Kidney epithelial cell (primary cell): ENCODE measurements at regions not wholly inside any gene's neighbourhood (a gene's known extent, or its start where the extent isn't known, plus 50 kb on each side); places are given as distances from the start of the nearest gene placed in this dataset.

Source experiments
- DNase-seq: peaks from one replicate; pipeline ENCODE4 v3.0.0-alpha.2; 2010; ENCODE audit warnings: low read depth
- H3K27me3 ChIP-seq: 2 replicates; pipeline ENCODE4 v1.6.0; 2011; ENCODE audit warnings: low read length; ENCODE audit not compliant: control insufficient read depth, insufficient read depth
- H3K36me3 ChIP-seq: 2 replicates; pipeline ENCODE4 v1.5.1; 2011; ENCODE audit warnings: low read length; ENCODE audit not compliant: control insufficient read depth, insufficient read depth
- H3K4me3 ChIP-seq: 2 replicates; pipeline ENCODE4 v1.5.1; 2011; ENCODE audit warnings: low read depth, mild to moderate bottlenecking, control low read depth, low read length
- TF ChIP-seq, protein P1 (sequence below): IDR thresholded peaks from 2 replicates; pipeline ENCODE4 v1.5.1; 2011; ENCODE audit warnings: mild to moderate bottlenecking, moderate library complexity, low read length, control low read depth, inconsistent platforms; ENCODE audit not compliant: insufficient read depth, poor library complexity, severe bottlenecking

DNA sequence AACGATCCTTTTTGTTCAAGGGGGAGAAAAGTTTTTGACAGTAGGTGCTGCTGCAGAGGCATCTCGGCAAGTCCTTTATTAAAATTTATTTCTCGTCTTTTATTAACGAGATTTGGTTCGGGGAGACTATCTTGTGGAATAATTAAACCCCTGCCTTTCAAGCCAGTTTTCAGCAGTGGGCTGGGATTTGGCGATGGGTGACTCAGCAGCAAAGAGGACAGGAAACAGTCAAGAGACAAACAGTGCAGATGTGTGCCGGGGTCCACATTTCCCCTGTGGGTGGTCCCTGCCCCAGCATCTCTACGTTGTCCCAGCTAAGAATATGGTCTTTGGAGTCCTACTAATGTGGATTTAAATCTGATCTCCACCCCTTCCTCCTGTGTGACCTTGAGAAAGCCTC lies 282.8 kb downstream of the CDH26 start:
- Histone ChIP-seq H3K4me3 (no peak overlapping the region), H3K36me3 (no peaks in the 10 kb centered on the region), H3K27me3 (no peaks in the 10 kb centered on the region)
- no peak for DNase-seq
- TF ChIP-seq, protein P1, sequence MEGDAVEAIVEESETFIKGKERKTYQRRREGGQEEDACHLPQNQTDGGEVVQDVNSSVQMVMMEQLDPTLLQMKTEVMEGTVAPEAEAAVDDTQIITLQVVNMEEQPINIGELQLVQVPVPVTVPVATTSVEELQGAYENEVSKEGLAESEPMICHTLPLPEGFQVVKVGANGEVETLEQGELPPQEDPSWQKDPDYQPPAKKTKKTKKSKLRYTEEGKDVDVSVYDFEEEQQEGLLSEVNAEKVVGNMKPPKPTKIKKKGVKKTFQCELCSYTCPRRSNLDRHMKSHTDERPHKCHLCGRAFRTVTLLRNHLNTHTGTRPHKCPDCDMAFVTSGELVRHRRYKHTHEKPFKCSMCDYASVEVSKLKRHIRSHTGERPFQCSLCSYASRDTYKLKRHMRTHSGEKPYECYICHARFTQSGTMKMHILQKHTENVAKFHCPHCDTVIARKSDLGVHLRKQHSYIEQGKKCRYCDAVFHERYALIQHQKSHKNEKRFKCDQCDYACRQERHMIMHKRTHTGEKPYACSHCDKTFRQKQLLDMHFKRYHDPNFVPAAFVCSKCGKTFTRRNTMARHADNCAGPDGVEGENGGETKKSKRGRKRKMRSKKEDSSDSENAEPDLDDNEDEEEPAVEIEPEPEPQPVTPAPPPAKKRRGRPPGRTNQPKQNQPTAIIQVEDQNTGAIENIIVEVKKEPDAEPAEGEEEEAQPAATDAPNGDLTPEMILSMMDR = no peak

DNA sequence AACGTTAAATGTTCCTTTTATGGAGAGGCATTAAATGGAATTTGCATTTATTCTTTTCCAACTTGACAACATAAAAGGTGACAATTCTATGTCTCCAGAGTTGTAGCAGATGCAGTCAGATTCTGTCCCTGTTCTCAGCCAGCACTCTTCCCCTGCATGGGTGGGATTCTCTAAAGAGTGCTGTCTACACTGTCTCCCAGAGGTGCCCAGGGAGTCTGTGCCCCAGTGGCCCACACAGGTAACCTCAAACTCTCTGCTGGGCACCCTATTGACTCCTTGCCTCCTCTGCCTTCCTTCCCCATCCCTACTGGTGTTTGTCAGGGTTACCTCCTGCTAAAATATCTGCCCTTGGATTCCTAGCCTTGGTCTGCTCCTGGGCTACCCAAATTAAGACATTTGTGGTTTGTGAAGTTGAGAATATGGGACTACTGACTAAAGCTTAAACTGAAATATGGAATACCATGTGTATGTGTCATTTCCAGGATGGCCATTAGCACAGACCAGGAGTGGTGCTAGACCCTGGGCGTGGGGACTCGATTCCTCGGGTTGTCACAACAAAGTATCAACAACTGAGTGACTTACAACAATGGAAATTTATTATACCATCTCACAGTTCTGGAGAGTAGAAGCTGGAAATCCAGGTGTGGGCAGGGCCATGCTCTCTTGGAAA lies 284.7 kb downstream of the CDH26 start:
- H3K36me3 ChIP-seq = no peaks in the 10 kb centered on the region
- no peak overlapping the region for H3K4me3 ChIP-seq
- TF ChIP-seq, protein P1 = no peak
- no peaks in the 10 kb centered on the region for H3K27me3 ChIP-seq
- DNase-seq = no peak

DNA sequence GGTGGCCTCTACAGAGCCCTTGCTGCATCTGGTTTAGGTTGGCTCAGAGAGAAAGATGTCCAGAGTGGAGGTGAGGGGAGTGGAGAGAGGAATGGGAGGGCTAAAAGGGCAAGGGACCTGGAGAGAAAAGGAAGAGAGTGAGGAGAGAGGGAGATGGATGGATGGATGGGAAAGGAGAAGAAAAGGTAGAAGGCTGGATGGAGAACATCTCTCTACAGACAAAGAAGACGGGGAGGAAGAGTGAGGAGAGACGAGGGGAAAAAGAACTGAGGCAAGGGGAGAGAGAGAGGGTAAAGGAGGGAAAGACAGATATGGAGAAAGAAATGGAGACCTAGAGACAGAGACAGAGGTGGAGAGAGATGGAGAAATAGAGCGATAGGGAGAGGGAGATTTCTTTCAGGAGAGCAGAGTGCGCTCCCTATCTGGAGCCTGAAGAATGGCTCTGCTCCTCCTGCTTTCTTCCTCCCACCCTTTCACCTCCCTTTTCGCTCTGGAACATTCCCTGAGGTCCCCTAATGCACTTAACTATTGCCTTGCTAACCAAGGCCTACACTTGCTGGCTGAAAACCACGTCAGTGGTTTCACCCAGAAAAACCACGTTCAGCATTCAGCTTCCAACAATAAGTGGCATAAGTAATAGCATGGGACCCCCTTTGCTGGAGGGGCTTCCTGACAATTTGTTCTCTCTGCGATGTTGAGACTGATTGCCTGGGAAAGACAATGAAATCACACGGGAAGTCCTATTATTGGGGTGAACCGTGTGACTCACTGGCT lies 286.3 kb downstream of the CDH26 start:
- TF ChIP-seq, protein P1 = no peak
- no peak for DNase-seq
- Histone ChIP-seq H3K4me3 (no peak overlapping the region), H3K36me3 (no peaks in the 10 kb centered on the region), H3K27me3 (no peaks in the 10 kb centered on the region)

DNA sequence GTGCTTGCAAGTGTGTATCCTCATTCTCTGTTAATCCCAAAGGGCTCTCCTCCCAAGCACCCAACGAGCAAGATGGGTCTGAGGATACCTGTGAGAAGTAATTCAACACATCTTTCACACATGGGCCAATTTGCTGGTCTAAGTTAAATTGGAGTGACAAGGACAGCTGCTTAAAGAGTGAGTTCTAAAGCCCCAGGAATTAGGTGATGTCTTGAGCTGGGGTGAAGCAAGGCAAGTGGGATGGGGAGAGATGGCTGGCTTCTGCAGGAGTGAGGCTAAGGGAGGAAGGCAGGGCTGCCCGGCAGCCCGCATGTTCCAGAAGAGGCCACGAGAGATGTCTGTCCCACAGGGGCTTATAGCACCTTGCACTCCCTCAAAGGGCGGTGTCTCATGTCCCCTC lies 288.5 kb downstream of the CDH26 start:
- TF ChIP-seq, protein P1 = no peak
- Histone ChIP-seq H3K27me3 (no peaks in the 10 kb centered on the region), H3K36me3 (no peaks in the 10 kb centered on the region), H3K4me3 (no peak overlapping the region)
- no peak for DNase-seq

DNA sequence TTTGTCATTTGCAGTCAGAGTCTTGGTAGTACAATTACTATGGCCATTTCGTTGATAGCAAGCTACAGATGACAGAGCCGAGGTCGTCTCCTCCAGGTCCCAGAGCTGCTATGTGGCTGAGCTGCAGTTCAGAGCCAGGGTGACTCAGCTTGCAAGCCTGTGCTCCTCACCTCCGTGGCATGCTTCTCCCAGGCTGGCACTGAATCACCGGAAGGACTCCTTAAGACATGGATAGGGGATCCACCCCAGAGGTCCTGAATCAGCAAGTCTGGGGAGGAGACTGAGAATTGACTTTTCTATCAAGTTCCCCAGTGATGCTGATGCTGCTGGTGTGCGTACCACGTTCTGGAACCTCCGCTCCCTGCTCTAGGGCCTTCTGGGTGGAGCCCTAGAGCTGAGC lies 291.2 kb downstream of the CDH26 start:
- Histone ChIP-seq H3K36me3 (no peaks in the 10 kb centered on the region), H3K27me3 (no peaks in the 10 kb centered on the region), H3K4me3 (no peak overlapping the region)
- TF ChIP-seq, protein P1 = no peak
- peak; percentile 86 for DNase-seq
